GM21367 (cell line): ENCODE measurements at regions not wholly inside any gene's neighbourhood (a gene's known extent, or its start where the extent isn't known, plus 50 kb on each side); places are given as distances from the start of the nearest gene placed in this dataset.

Experiments used
- ATAC-seq: cut with Tn5 transposase; IDR thresholded peaks from one replicate; pipeline ENCODE4 v1.9.1; 2021; ENCODE audit not compliant: unreplicated experiment

GRCh38 chr12:92615086-92615485 is 87.7 kb upstream of the PLEKHG7 start:
- ATAC-seq = no peak

GRCh38 chr12:92614502-92614901 is 88.3 kb upstream of the PLEKHG7 start:
- ATAC-seq = no peak

- ATAC-seq = no peak
Observed at GRCh38 chr12:92614001-92614400, 88.8 kb upstream of the PLEKHG7 start.

- no peak for ATAC-seq
Observed at GRCh38 chr12:92612611-92613010, 90.2 kb upstream of the PLEKHG7 start.

- ATAC-seq = no peak
Observed at GRCh38 chr12:92608151-92609091, 94.4 kb upstream of the PLEKHG7 start.

GRCh38 chr12:92606956-92607355 is 95.8 kb upstream of the PLEKHG7 start:
- no peak for ATAC-seq

- no peak for ATAC-seq
Observed at GRCh38 chr12:92605621-92606170, 97.1 kb upstream of the PLEKHG7 start.

GRCh38 chr12:92604786-92605185 is 98.0 kb upstream of the PLEKHG7 start:
- no peak for ATAC-seq

GRCh38 chr12:92603741-92604432 is 98.9 kb upstream of the PLEKHG7 start:
- ATAC-seq = no peak

- no peak for ATAC-seq
Observed at GRCh38 chr12:92602930-92603623, 99.7 kb upstream of the PLEKHG7 start.

- ATAC-seq = no peak
Observed at GRCh38 chr12:92602476-92602875, 100.3 kb upstream of the PLEKHG7 start.

- ATAC-seq = no peak
Observed at GRCh38 chr12:92601680-92602079, 101.1 kb upstream of the PLEKHG7 start.

GRCh38 chr12:92601176-92601575 is 101.6 kb upstream of the PLEKHG7 start:
- ATAC-seq = no peak

- no peak for ATAC-seq
Observed at GRCh38 chr12:92600052-92600451, 102.7 kb upstream of the PLEKHG7 start.

GRCh38 chr12:92597997-92598396 is 104.8 kb upstream of the PLEKHG7 start:
- ATAC-seq = no peak

- no peak for ATAC-seq
Observed at GRCh38 chr12:92597118-92597517, 105.7 kb upstream of the PLEKHG7 start.

- no peak for ATAC-seq
Observed at GRCh38 chr12:92596383-92596782, 106.4 kb upstream of the PLEKHG7 start.

- ATAC-seq = no peak
Observed at GRCh38 chr12:92595663-92596062, 107.1 kb upstream of the PLEKHG7 start.

GRCh38 chr12:92593734-92594402 is 108.9 kb upstream of the PLEKHG7 start:
- peak; percentile 100 for ATAC-seq

GRCh38 chr12:92585115-92585727 is 117.6 kb upstream of the PLEKHG7 start:
- no peak for ATAC-seq
